Stomach (tissue), 8 donors: ENCODE measurements at regions not wholly inside any gene's neighbourhood (a gene's known extent, or its start where the extent isn't known, plus 50 kb on each side); places are given as distances from the start of the nearest gene placed in this dataset.

ENCODE experiments used
- DNase-seq, 2 donors: peaks; one replicate each; pipeline versions ENCODE4 v3.0.0 to v3.0.0-alpha.2; 2013 to 2019
- H3K27ac ChIP-seq, 5 donors: fragments of 200-600 bp in 4 of 5; sonication (generic) in 4 of 5; one replicate each; pipeline ENCODE4 v1.5.1; 2013 to 2019; ENCODE audit warnings: mild to moderate bottlenecking in 1 of 5, moderate library complexity in 1 of 5
- H3K27me3 ChIP-seq, 3 donors: fragments of 200-600 bp; sonication (generic); one replicate each; pipeline ENCODE4 v1.5.1; 2017 to 2019; ENCODE audit warnings: mixed run types in 1 of 3
- H3K36me3 ChIP-seq, 4 donors: fragments of 200-600 bp; sonication (generic); 1 replicate in 3 of 4; 2 replicates in 1 of 4; pipeline ENCODE4 v1.5.1; 2016 to 2019
- H3K4me1 ChIP-seq, 4 donors: fragments of 200-600 bp; sonication (generic); one replicate each; pipeline ENCODE4 v1.5.1; 2016 to 2019
- H3K4me3 ChIP-seq, 4 donors: fragments of 200-600 bp; sonication (generic) in 3 of 4; one replicate each; pipeline ENCODE4 v1.5.1; 2016 to 2019; ENCODE audit warnings: mild to moderate bottlenecking in 1 of 4
- H3K9me3 ChIP-seq, 4 donors: fragments of 200-600 bp; sonication (generic); one replicate each; pipeline ENCODE4 v1.5.1; 2016 to 2019
- EP300 ChIP-seq: sonication (generic); formaldehyde crosslinking; IDR thresholded peaks from one replicate; pipeline ENCODE4 v1.6.1; 2017; ENCODE audit warnings: antibody characterized with exemption
- POLR2A ChIP-seq, 4 donors: fragments of 450-650 bp; IDR thresholded peaks; one replicate each; pipeline ENCODE4 v1.6.1; 2016; ENCODE audit warnings: antibody characterized with exemption in 4 of 4, control low read depth in 2 of 4, mild to moderate bottlenecking in 1 of 4, moderate library complexity in 1 of 4
- POLR2AphosphoS5 ChIP-seq, 3 donors: sonication (generic); formaldehyde crosslinking; IDR thresholded peaks; one replicate each; pipeline ENCODE4 v1.6.1; 2016; ENCODE audit warnings: antibody characterized with exemption in 3 of 3
- WGBS, 5 donors: extraction: QIAGEN DNeasy Blood & Tissue Kit in 3 of 5; methylation state at CpG; one replicate each; pipeline versions ENCODE4 v1.1.5 to v1.1.7; 2013 to 2018; 5-methylcytosine and 5-hydroxymethylcytosine counted together
- intact Hi-C: fragments of 100-400 bp; cut with DNase I; formaldehyde crosslinking; loops from one replicate; pipeline ENCODE4 v1.15.1; 2023; ENCODE audit warnings: low total_unique reads
- TF ChIP-seq, protein P1 (sequence below), 7 experiments: fragments of 450-650 bp in 4 of 7; fragments of 200-600 bp in 3 of 7; sonication (generic) in 3 of 7; IDR thresholded peaks; one replicate each; pipeline ENCODE4 v1.5.1; 2016 to 2019; ENCODE audit warnings: antibody characterized with exemption in 7 of 7, control low read depth in 2 of 7, mild to moderate bottlenecking in 1 of 7
- donor health status: healthy with polysubstance abuse.
- donor health status: Bipolar disorder and iron deficiency.
- donor health status: healthy.

DNA sequence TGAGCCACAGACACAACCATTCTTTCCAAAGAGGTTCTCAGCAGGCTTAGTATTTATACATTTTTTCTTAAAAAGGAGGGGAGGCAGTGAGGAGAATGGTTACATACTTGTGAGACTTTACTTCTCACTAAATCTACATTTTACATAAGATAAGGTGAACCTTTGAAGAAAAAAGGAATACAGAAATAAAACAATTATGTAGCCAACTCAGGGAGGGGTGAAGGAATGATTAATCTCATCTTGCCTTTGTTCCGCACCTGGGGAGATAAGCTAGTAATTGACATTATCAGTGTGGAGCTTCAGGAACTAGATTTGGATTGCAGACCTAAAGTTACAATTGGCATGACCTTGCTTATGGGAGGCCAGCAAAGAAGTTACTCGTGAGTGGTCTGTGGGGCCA lies 221.8 kb upstream of the GGTLC1 start:
- intact Hi-C loops, result no loop called here
- H3K4me3 ChIP-seq, result no peak overlapping the region
- no peaks in the 10 kb centered on the region for H3K9me3 ChIP-seq
- 35 to 66% (median 54%) methylated on average over 2 of the region's 2 CpGs for WGBS, 5 donors
- H3K27ac ChIP-seq, result no peak overlapping the region
- H3K4me1 ChIP-seq, result no peaks in the 10 kb centered on the region
- peaks cover 0 to 20% (median 0%) of the 10 kb centered on the region in 3 donors for H3K27me3 ChIP-seq
- DNase-seq, result no peak
- TF ChIP-seq EP300, result no peak
- no peak for TF ChIP-seq POLR2AphosphoS5 (IDR thresholded peaks at IDR 0.05)
- TF ChIP-seq, protein P1, sequence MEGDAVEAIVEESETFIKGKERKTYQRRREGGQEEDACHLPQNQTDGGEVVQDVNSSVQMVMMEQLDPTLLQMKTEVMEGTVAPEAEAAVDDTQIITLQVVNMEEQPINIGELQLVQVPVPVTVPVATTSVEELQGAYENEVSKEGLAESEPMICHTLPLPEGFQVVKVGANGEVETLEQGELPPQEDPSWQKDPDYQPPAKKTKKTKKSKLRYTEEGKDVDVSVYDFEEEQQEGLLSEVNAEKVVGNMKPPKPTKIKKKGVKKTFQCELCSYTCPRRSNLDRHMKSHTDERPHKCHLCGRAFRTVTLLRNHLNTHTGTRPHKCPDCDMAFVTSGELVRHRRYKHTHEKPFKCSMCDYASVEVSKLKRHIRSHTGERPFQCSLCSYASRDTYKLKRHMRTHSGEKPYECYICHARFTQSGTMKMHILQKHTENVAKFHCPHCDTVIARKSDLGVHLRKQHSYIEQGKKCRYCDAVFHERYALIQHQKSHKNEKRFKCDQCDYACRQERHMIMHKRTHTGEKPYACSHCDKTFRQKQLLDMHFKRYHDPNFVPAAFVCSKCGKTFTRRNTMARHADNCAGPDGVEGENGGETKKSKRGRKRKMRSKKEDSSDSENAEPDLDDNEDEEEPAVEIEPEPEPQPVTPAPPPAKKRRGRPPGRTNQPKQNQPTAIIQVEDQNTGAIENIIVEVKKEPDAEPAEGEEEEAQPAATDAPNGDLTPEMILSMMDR (IDR thresholded peaks at IDR 0.05), result no peak
- no peak for TF ChIP-seq POLR2A (IDR thresholded peaks at IDR 0.05)
- no peaks in the 10 kb centered on the region for H3K36me3 ChIP-seq

GRCh38 chr20:24208652-24209051 lies 220.1 kb upstream of the GGTLC1 start:
- H3K4me3 ChIP-seq, result no peak overlapping the region
- H3K27me3 ChIP-seq, result peaks cover 0 to 20% (median 0%) of the 10 kb centered on the region in 3 donors
- no peaks in the 10 kb centered on the region for H3K9me3 ChIP-seq
- TF ChIP-seq EP300 (no peak), POLR2AphosphoS5 (IDR thresholded peaks at IDR 0.05) (no peak), POLR2A (IDR thresholded peaks at IDR 0.05) (no peak)
- TF ChIP-seq, protein P1 (IDR thresholded peaks at IDR 0.05), result no peak
- no peak overlapping the region for H3K27ac ChIP-seq
- peak in 1 of 2 donors; percentile 14 for DNase-seq
- WGBS, 5 donors, result 83 to 87% (median 85%) methylated on average over 9 of the region's 9 CpGs
- intact Hi-C loops, result no loop called here
- H3K4me1 ChIP-seq, result no peaks in the 10 kb centered on the region
- no peaks in the 10 kb centered on the region for H3K36me3 ChIP-seq

- no peaks in the 10 kb centered on the region for H3K9me3 ChIP-seq
- no peak overlapping the region for H3K27ac ChIP-seq
- TF ChIP-seq POLR2AphosphoS5 (IDR thresholded peaks at IDR 0.05), result no peak
- TF ChIP-seq EP300, result no peak
- no peak for TF ChIP-seq POLR2A (IDR thresholded peaks at IDR 0.05)
- TF ChIP-seq, protein P1 (IDR thresholded peaks at IDR 0.05), result no peak
- intact Hi-C loops, result no loop called here
- H3K27me3 ChIP-seq, result peaks cover 0 to 18% (median 0%) of the 10 kb centered on the region in 3 donors
- no peak for DNase-seq
- H3K36me3 ChIP-seq, result no peaks in the 10 kb centered on the region
- 78 to 88% (median 84%) methylated on average over 25 to 26 of the region's 26 CpGs for WGBS, 5 donors
- no peaks in the 10 kb centered on the region for H3K4me1 ChIP-seq
- H3K4me3 ChIP-seq, result no peak overlapping the region
Measured at GRCh38 chr20:24207803-24208300, 219.3 kb upstream of the GGTLC1 start.

DNA sequence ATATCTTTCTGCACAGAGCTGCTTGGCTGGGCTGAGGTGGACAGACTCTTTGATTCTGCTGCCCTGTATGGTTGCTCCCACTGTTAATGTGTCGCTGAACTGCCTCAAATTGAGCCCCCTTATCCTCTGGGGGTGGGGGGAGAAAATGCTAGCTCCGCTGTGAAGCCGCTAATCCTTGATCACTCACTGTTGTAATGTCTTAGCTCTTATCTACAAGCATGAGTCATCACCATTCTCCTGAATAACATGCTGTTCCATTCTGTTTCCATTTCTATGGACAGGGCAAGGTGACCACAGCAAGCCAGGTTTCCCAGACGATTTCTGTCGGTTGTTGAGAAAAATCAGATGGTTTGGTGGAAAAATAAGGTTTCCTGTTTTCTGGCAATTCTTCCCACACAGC lies 218.4 kb upstream of the GGTLC1 start:
- no peak overlapping the region for H3K4me3 ChIP-seq
- DNase-seq, result no peak
- WGBS, 5 donors, result 44 to 70% (median 48%) methylated on average over 5 of the region's 5 CpGs
- no peaks in the 10 kb centered on the region for H3K9me3 ChIP-seq
- no peaks in the 10 kb centered on the region for H3K36me3 ChIP-seq
- peaks cover 0 to 11% (median 0%) of the 10 kb centered on the region in 3 donors for H3K27me3 ChIP-seq
- intact Hi-C loops, result no loop called here
- TF ChIP-seq EP300 (no peak), POLR2AphosphoS5 (IDR thresholded peaks at IDR 0.05) (no peak), POLR2A (IDR thresholded peaks at IDR 0.05) (no peak)
- TF ChIP-seq, protein P1 (IDR thresholded peaks at IDR 0.05), result no peak
- no peaks in the 10 kb centered on the region for H3K4me1 ChIP-seq
- no peak overlapping the region for H3K27ac ChIP-seq
